ENCODE measurements at regions not wholly inside any gene's neighbourhood (a gene's known extent, or its start where the extent isn't known, plus 50 kb on each side); places are given as distances from the start of the nearest gene placed in this dataset.

- in situ Hi-C loops (cut with MboI; ENCODE audit: low sequenced_read_pairs in 4 of 4) = no loop called here
- TF ChIP-seq, protein P1, sequence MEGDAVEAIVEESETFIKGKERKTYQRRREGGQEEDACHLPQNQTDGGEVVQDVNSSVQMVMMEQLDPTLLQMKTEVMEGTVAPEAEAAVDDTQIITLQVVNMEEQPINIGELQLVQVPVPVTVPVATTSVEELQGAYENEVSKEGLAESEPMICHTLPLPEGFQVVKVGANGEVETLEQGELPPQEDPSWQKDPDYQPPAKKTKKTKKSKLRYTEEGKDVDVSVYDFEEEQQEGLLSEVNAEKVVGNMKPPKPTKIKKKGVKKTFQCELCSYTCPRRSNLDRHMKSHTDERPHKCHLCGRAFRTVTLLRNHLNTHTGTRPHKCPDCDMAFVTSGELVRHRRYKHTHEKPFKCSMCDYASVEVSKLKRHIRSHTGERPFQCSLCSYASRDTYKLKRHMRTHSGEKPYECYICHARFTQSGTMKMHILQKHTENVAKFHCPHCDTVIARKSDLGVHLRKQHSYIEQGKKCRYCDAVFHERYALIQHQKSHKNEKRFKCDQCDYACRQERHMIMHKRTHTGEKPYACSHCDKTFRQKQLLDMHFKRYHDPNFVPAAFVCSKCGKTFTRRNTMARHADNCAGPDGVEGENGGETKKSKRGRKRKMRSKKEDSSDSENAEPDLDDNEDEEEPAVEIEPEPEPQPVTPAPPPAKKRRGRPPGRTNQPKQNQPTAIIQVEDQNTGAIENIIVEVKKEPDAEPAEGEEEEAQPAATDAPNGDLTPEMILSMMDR (IDR thresholded peaks at IDR 0.05 in 4 of 5, conservative IDR thresholded peaks at IDR 0.05 in 1 of 5) = no peak
- TF ChIP-seq POLR2A (IDR thresholded peaks at IDR 0.05) = no peak
- H3K4me1 ChIP-seq = peaks cover 34 to 45% of the 10 kb centered on the region in 2 donors
Observed at GRCh38 chr2:167827352-167828097, 419.9 kb downstream of the STK39 start.

GRCh38 chr2:167826906-167827305 lies 420.5 kb downstream of the STK39 start:
- no peaks in the 10 kb centered on the region for H3K36me3 ChIP-seq
- in situ Hi-C loops (cut with MboI; ENCODE audit: low sequenced_read_pairs in 4 of 4) (no loop called here), intact Hi-C loops (cut with DNase I; ENCODE audit: low total_unique reads) (no loop called here)
- ATAC-seq (peak; percentile 82 to 86), DNase-seq (peak; percentile 39 to 63)
- no peaks in the 10 kb centered on the region for H3K27me3 ChIP-seq
- H3K4me3 ChIP-seq = no peak overlapping the region
- peaks cover 34 to 43% of the 10 kb centered on the region in 2 donors for H3K4me1 ChIP-seq
- peak overlapping the region; percentile 52 to 93 (median 69) for H3K27ac ChIP-seq
- H3K9me3 ChIP-seq = no peaks in the 10 kb centered on the region
- no peak for TF ChIP-seq POLR2A (IDR thresholded peaks at IDR 0.05)
- TF ChIP-seq, protein P1 (IDR thresholded peaks at IDR 0.05 in 4 of 5, conservative IDR thresholded peaks at IDR 0.05 in 1 of 5) = no peak

More at GRCh38 chr2:167827352-167828097, 419.9 kb downstream of the STK39 start:
- Histone ChIP-seq H3K9me3 (no peaks in the 10 kb centered on the region), H3K36me3 (no peaks in the 10 kb centered on the region), H3K4me3 (no peak overlapping the region), H3K27ac (peak overlapping the region; percentile 52 to 93 (median 69)), H3K27me3 (no peaks in the 10 kb centered on the region)
- intact Hi-C loops (cut with DNase I; ENCODE audit: low total_unique reads) = no loop called here
- ATAC-seq = peak; percentile 64 to 71
- DNase-seq = peak; percentile 47 to 49

DNA sequence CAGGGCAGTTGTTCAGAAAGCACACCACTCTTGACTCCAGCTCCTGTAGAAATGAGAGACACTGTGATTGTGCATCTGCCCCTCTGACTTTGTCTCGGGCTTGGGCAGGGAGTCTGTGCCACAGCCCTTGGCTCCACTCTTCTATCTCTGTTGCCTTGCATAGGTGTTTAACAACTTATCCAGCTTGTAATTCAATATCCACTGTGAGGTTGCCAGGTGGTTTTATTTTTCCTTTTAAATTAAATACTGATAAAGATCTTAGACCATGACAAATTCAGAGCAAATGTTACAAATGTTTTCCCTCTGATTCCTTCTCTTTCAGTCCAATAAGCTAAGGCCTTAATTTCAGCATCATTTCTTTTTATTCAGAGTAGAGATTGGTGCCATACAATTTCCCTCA lies 421.7 kb downstream of the STK39 start:
- ATAC-seq (no peak), DNase-seq (no peak)
- H3K36me3 ChIP-seq = no peaks in the 10 kb centered on the region
- in situ Hi-C loops (cut with MboI; ENCODE audit: low sequenced_read_pairs in 4 of 4) = no loop called here
- no peaks in the 10 kb centered on the region for H3K9me3 ChIP-seq
- H3K4me1 ChIP-seq = peaks cover 34 to 43% of the 10 kb centered on the region in 2 donors
- H3K27me3 ChIP-seq = no peaks in the 10 kb centered on the region
- H3K4me3 ChIP-seq = no peak overlapping the region
- no peak for TF ChIP-seq POLR2A (IDR thresholded peaks at IDR 0.05)
- TF ChIP-seq, protein P1 (IDR thresholded peaks at IDR 0.05 in 4 of 5, conservative IDR thresholded peaks at IDR 0.05 in 1 of 5) = no peak
- peak overlapping the region; percentile 25 to 93 (median 69) for H3K27ac ChIP-seq
- intact Hi-C loops (cut with DNase I; ENCODE audit: low total_unique reads) = no loop called here

DNA sequence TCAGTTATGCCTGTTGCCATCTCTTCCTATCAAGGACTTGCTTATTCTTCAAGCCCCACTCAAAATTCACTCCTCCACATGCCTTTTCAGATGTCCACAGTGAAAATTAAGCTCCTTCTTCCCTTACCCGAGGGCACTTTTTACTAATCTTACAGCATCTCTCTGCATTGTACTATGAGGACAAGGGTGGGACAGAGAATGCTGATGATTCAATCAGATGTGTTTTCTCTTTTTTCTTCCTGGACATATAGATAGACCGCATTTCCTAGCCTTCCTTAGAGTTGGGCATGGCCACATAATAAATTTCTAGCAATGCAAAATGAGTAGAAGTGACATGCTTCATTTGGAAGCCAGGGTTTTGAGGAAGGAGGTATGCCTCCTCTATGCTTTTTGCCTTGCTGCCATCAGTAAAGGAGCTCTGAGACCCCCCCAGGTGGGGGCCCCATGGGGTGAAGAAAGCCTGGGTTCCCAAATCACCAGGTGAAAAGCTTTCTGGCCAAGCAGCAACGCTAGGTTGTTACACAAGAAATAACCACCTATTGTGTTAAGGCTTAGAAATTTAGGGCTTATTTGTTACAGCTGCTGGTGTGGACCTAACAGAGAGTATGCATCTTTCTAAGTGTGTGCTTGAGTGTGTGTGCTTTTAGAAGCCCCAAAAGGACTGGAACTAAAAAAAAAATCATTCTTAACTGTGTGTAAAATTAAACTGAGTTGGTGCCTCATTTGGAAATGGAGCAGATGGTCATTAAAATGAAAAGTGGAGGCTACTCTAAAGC lies 424.5 kb downstream of the STK39 start:
- Histone ChIP-seq H3K27ac (peak overlapping the region in 1 of 4 donors; percentile 93), H3K27me3 (no peaks in the 10 kb centered on the region), H3K4me1 (peaks cover 21 to 25% of the 10 kb centered on the region in 2 donors), H3K36me3 (no peaks in the 10 kb centered on the region), H3K4me3 (no peak overlapping the region), H3K9me3 (no peaks in the 10 kb centered on the region)
- no peak for ATAC-seq
- TF ChIP-seq, protein P1 (IDR thresholded peaks at IDR 0.05 in 4 of 5, conservative IDR thresholded peaks at IDR 0.05 in 1 of 5) = no peak
- TF ChIP-seq POLR2A (IDR thresholded peaks at IDR 0.05) = no peak
- intact Hi-C loops (cut with DNase I; ENCODE audit: low total_unique reads) = no loop called here
- in situ Hi-C loops (cut with MboI; ENCODE audit: low sequenced_read_pairs in 4 of 4) = no loop called here
- DNase-seq = no peak

Data from gastrocnemius medialis (tissue), 4 donors.